Fibroblast of lung (primary cell): ENCODE measurements at regions not wholly inside any gene's neighbourhood (a gene's known extent, or its start where the extent isn't known, plus 50 kb on each side); places are given as distances from the start of the nearest gene placed in this dataset.

Experiments
- DNase-seq, 2 donors: peaks; one replicate each; pipeline versions ENCODE4 v3.0.0 to v3.0.0-alpha.2; 2010; ENCODE audit warnings: low read depth in 2 of 2
- H2AFZ ChIP-seq: 2 replicates; pipeline ENCODE4 v1.5.1; 2012; ENCODE audit warnings: low read length, control low read depth, inconsistent platforms
- H3K27ac ChIP-seq: 2 replicates; pipeline ENCODE4 v1.5.1; 2011; ENCODE audit warnings: low read length, control low read depth; ENCODE audit not compliant: insufficient read depth
- H3K27me3 ChIP-seq: 2 replicates; pipeline ENCODE4 v1.5.1; 2011; ENCODE audit warnings: mild to moderate bottlenecking, low read length; ENCODE audit not compliant: control insufficient read depth, insufficient read depth
- H3K36me3 ChIP-seq: 2 replicates; pipeline ENCODE4 v1.5.1; 2011; ENCODE audit warnings: low read length; ENCODE audit not compliant: control insufficient read depth, insufficient read depth
- H3K4me1 ChIP-seq: 2 replicates; pipeline ENCODE4 v1.5.1; 2011; ENCODE audit warnings: low read length; ENCODE audit not compliant: control insufficient read depth, insufficient read depth; ENCODE audit errors: extremely low read depth
- H3K4me2 ChIP-seq: 2 replicates; pipeline ENCODE4 v1.5.1; 2011; ENCODE audit warnings: low read length, control low read depth; ENCODE audit not compliant: insufficient read depth; ENCODE audit errors: extremely low read depth
- H3K4me3 ChIP-seq, 4 experiments: fragments of 200-600 bp in 1 of 4; sonication (generic) in 1 of 4; replicated peaks in 1 of 4; 2 replicates each; pipeline ENCODE4 v1.5.1; 2011 to 2016; ENCODE audit warnings: low read length in 4 of 4, low read depth in 3 of 4, mild to moderate bottlenecking in 3 of 4, control low read depth in 2 of 4, inconsistent platforms in 1 of 4, mixed read lengths in 1 of 4; ENCODE audit not compliant: insufficient read depth in 1 of 4; ENCODE audit errors: control extremely low read depth in 1 of 4
- H3K79me2 ChIP-seq: 2 replicates; pipeline ENCODE4 v1.5.1; 2012; ENCODE audit warnings: mild to moderate bottlenecking, low read length, inconsistent platforms; ENCODE audit not compliant: control insufficient read depth, insufficient read depth
- H3K9ac ChIP-seq: 2 replicates; pipeline ENCODE4 v1.5.1; 2011; ENCODE audit warnings: mild to moderate bottlenecking, low read length, control low read depth; ENCODE audit not compliant: insufficient read depth
- H3K9me3 ChIP-seq: 2 replicates; pipeline ENCODE4 v1.5.1; 2012; ENCODE audit warnings: low read depth, low read length; ENCODE audit not compliant: control insufficient read depth, insufficient read depth
- H4K20me1 ChIP-seq: 2 replicates; pipeline ENCODE4 v1.5.1; 2011; ENCODE audit warnings: low read length; ENCODE audit not compliant: control insufficient read depth, insufficient read depth; ENCODE audit errors: extremely low read depth
- EZH2 ChIP-seq: IDR thresholded peaks from 2 replicates; pipeline ENCODE4 v1.5.1; 2012; ENCODE audit warnings: low read length, control low read depth, mild to moderate bottlenecking; ENCODE audit errors: missing control alignments
- TF ChIP-seq, protein P1 (sequence below), 2 donors: IDR thresholded peaks in 1 of 2; conservative IDR thresholded peaks in 1 of 2; 1 replicate in 1 of 2; 2 replicates in 1 of 2; pipeline ENCODE4 v1.5.1; 2011 to 2012; ENCODE audit warnings: low read length in 2 of 2, control low read depth in 1 of 2, inconsistent platforms in 1 of 2, low read depth in 1 of 2, mild to moderate bottlenecking in 1 of 2

DNA sequence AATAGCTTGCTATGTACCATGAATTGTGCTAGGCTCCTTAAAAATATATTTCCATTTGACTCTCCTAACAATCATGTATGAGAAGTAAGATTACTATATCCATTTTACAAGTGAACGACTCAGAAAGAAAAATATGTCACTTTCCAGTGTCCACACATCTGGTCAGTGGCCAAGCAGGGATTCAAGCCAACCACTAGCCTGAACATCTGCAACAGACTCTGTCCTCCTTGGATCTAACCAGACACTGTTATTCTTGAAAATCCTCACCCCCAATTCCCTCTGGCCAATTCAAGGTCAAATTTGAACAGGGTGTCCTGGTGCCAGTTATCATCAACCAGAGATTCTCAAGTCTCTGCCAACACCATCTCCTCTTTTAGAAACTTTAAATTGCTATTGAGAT is 344.1 kb upstream of the WWC1 start:
- peaks cover 5% of the 10 kb centered on the region for H3K4me1 ChIP-seq
- no peaks in the 10 kb centered on the region for H4K20me1 ChIP-seq
- no peak overlapping the region for H3K4me3 ChIP-seq
- H3K36me3 ChIP-seq = no peaks in the 10 kb centered on the region
- no peak overlapping the region for H2AFZ ChIP-seq
- H3K9me3 ChIP-seq = no peaks in the 10 kb centered on the region
- H3K4me2 ChIP-seq = no peak overlapping the region
- no peak overlapping the region for H3K9ac ChIP-seq
- H3K27me3 ChIP-seq = no peaks in the 10 kb centered on the region
- H3K27ac ChIP-seq = no peak overlapping the region
- H3K79me2 ChIP-seq = no peaks in the 10 kb centered on the region
- peak in 1 of 2 donors; percentile 39 for DNase-seq
- TF ChIP-seq, protein P1, sequence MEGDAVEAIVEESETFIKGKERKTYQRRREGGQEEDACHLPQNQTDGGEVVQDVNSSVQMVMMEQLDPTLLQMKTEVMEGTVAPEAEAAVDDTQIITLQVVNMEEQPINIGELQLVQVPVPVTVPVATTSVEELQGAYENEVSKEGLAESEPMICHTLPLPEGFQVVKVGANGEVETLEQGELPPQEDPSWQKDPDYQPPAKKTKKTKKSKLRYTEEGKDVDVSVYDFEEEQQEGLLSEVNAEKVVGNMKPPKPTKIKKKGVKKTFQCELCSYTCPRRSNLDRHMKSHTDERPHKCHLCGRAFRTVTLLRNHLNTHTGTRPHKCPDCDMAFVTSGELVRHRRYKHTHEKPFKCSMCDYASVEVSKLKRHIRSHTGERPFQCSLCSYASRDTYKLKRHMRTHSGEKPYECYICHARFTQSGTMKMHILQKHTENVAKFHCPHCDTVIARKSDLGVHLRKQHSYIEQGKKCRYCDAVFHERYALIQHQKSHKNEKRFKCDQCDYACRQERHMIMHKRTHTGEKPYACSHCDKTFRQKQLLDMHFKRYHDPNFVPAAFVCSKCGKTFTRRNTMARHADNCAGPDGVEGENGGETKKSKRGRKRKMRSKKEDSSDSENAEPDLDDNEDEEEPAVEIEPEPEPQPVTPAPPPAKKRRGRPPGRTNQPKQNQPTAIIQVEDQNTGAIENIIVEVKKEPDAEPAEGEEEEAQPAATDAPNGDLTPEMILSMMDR (conservative IDR thresholded peaks at IDR 0.05 in 1 of 2, IDR thresholded peaks at IDR 0.05 in 1 of 2; ENCODE audit: low read depth in 1 of 2, low read length in 2 of 2) = no peak
- no peak for TF ChIP-seq EZH2

DNA sequence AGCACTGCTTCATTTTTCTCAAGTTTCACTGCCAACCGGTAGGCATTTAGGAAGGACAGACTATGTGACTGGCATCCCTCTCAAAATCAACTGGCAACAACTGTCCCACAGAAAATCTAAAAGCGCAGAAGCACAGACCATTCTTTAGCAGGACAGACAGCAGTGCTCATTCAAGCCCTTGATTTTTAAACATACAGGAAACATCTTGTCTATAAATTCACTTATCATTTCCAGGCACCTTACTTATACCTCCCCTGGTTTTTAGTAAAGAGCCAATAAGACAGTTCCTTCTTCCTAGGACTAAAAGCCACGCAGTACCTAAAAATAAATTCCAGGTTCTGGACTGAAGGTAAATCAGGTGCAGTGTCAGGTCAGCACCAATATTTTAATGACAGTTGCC is 343.2 kb upstream of the WWC1 start:
- H4K20me1 ChIP-seq = no peaks in the 10 kb centered on the region
- H3K9ac ChIP-seq = no peak overlapping the region
- no peak overlapping the region for H3K4me3 ChIP-seq
- TF ChIP-seq EZH2 = no peak
- TF ChIP-seq, protein P1 (conservative IDR thresholded peaks at IDR 0.05 in 1 of 2, IDR thresholded peaks at IDR 0.05 in 1 of 2; ENCODE audit: low read depth in 1 of 2, low read length in 2 of 2) = no peak
- DNase-seq = no peak
- no peak overlapping the region for H3K4me2 ChIP-seq
- peaks cover 5% of the 10 kb centered on the region for H3K4me1 ChIP-seq
- no peaks in the 10 kb centered on the region for H3K9me3 ChIP-seq
- no peaks in the 10 kb centered on the region for H3K27me3 ChIP-seq
- H2AFZ ChIP-seq = no peak overlapping the region
- H3K36me3 ChIP-seq = no peaks in the 10 kb centered on the region
- H3K79me2 ChIP-seq = no peaks in the 10 kb centered on the region
- H3K27ac ChIP-seq = no peak overlapping the region

DNA sequence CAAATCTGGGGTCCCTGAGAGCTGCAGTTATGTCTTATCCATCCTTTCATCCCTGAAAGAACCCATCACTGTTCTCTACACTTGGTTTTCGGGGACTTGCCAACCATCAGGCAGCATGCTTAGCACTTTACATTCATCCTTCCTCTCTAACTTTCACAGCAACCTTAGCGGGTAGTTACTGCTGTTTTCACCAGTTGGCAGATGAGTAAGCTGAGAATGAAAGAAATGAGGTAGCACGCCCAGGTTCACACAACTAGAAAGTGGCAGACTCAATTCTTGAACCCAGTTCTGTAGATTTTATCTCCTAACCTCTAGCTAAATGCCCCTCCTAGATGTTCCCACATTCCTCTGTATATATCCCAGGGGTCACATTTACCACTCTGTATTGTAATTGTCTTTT is 342.0 kb upstream of the WWC1 start:
- H4K20me1 ChIP-seq = no peaks in the 10 kb centered on the region
- no peak overlapping the region for H2AFZ ChIP-seq
- no peaks in the 10 kb centered on the region for H3K9me3 ChIP-seq
- H3K27me3 ChIP-seq = no peaks in the 10 kb centered on the region
- H3K4me2 ChIP-seq = no peak overlapping the region
- no peaks in the 10 kb centered on the region for H3K36me3 ChIP-seq
- DNase-seq = peak in 1 of 2 donors; percentile 48
- H3K79me2 ChIP-seq = no peaks in the 10 kb centered on the region
- H3K9ac ChIP-seq = no peak overlapping the region
- H3K4me3 ChIP-seq = no peak overlapping the region
- H3K27ac ChIP-seq = no peak overlapping the region
- TF ChIP-seq, protein P1 (conservative IDR thresholded peaks at IDR 0.05 in 1 of 2, IDR thresholded peaks at IDR 0.05 in 1 of 2; ENCODE audit: low read depth in 1 of 2, low read length in 2 of 2) = no peak
- TF ChIP-seq EZH2 = no peak
- peaks cover 5% of the 10 kb centered on the region for H3K4me1 ChIP-seq
